OCI-LY7 (cell line): ENCODE measurements at regions not wholly inside any gene's neighbourhood (a gene's known extent, or its start where the extent isn't known, plus 50 kb on each side); places are given as distances from the start of the nearest gene placed in this dataset.

Experiments used
- CTCF ChIP-seq: fragments of 200-600 bp; sonication (generic); conservative IDR thresholded peaks from 2 replicates; pipeline ENCODE4 v1.5.1; 2014; ENCODE audit warnings: mild to moderate bottlenecking, antibody characterized with exemption, low read length, moderate library complexity, mixed read lengths
- EZH2phosphoT487 ChIP-seq: fragments of 200-600 bp; sonication (generic); IDR thresholded peaks from 2 replicates; pipeline ENCODE4 v1.6.1; 2018; ENCODE audit warnings: low read depth, borderline replicate concordance, mild to moderate bottlenecking, mixed run types, antibody characterized with exemption, low read length, moderate library complexity, mixed read lengths

- TF ChIP-seq CTCF (no peak), EZH2phosphoT487 (no peak)
These were observed 145.9 kb downstream of the YIPF5 start for GRCh38 chr5:144024545-144024944.
